ENCODE measurements at regions not wholly inside any gene's neighbourhood (a gene's known extent, or its start where the extent isn't known, plus 50 kb on each side); places are given as distances from the start of the nearest gene placed in this dataset.

GRCh38 chr5:67549296-67549618 is 352.7 kb upstream of the CD180 start:
- TF ChIP-seq POLR2A (IDR thresholded peaks at IDR 0.05; ENCODE audit: low read depth, low read length) (no peak), TAF1 (IDR thresholded peaks at IDR 0.05; ENCODE audit: low read depth, low read length) (no peak), POLR2AphosphoS5 (IDR thresholded peaks at IDR 0.05; ENCODE audit: low read depth, low read length) (no peak), SPI1 (IDR thresholded peaks at IDR 0.05; ENCODE audit: low read depth, low read length) (no peak), POU2F2 (IDR thresholded peaks at IDR 0.05; ENCODE audit: low read depth, low read length) (no peak), PAX5 (IDR thresholded peaks at IDR 0.05; ENCODE audit: insufficient read depth, low read length, severe bottlenecking) (no peak)
